Glomerular endothelial cell (primary cell): ENCODE measurements at regions not wholly inside any gene's neighbourhood (a gene's known extent, or its start where the extent isn't known, plus 50 kb on each side); places are given as distances from the start of the nearest gene placed in this dataset.
"Not testable (repeated sequence)": the region's sequence is repeated elsewhere in the genome, so short reads cannot be mapped to it uniquely, and the experiment has no call there.

Experiments used
- DNase-seq: peaks from one replicate; pipeline ENCODE4 v3.0.0-alpha.2; 2011; ENCODE audit warnings: low read depth, low spot score; ENCODE audit errors: extremely low read depth

DNA sequence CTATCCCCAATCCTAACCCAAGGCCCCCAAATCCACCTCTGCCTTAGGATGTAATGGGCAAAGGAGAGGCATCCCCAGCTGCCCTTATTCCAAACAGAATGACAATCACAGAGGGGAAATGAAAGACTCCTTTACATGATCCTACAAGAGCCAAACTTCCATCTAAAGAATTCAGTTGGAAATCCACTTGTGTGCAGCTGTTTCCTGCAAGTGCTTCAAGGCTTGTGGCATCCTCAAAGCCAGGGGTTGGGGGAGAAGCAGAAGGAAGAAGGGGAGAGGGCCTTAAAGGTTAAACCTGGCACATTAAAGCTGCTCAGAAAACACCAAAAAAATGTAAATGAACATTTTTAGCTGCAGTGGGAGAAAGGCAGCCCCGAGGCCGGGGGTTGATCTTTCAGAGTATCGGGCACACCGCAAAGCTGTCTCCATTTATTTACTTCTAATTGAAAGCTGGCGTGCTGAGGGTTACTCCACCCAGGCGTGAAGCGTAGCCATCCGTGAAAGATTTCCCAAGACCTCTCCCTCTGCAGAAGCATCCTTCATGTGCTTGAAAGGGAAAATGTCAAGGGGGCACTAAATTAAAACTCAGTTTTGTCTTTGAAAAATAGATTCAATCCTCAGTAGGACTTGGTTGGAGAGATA, 217.8 kb downstream of the SHQ1 start:
- DNase-seq, result no peak

DNA sequence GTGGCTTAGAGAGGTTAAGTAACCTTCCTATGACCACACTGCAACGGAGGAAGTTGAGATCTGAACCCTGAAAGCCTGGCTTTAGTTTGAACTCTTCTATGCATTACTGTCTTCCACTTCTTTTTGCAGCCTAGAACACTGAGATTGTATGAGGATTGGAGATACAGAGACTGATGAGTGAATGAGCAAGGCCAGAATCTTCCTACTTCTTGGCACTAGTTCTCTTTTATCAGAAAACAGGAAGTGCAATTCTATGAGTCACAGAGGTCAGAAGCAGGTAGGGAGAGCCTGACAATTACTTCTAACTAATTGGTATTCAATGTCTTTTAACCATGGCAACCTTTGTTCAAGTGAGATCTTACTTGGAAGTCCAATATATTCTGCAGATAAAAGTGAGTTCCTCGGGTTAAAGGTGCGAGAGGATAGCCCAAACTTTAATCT, 219.0 kb downstream of the SHQ1 start:
- no peak for DNase-seq

GRCh38 chr3:72628065-72628464, 220.2 kb downstream of the SHQ1 start:
- no peak for DNase-seq

DNA sequence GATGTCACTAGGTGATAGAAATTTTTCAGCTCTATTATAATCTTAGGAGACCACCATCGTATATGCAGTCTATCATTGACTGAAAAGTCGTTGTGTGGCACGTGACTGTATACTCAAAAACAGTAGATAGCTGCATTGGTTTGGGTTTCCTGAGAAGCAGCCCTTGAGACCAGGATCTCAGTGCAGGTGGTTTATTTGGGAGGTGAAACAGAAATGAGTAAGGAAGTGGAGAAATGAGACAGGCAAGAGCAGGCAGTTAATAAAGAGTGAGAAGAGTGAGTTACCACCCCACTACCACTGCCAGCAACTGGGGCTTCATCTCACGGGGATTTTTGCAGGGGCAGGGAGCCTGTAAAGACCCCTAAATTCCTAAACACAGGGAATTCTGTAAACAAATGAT, 221.0 kb downstream of the SHQ1 start:
- no peak for DNase-seq

GRCh38 chr3:72625602-72626337, 222.5 kb downstream of the SHQ1 start:
- DNase-seq, result no peak

- DNase-seq, result no peak
These were observed 223.6 kb downstream of the SHQ1 start for GRCh38 chr3:72624656-72625055.

DNA sequence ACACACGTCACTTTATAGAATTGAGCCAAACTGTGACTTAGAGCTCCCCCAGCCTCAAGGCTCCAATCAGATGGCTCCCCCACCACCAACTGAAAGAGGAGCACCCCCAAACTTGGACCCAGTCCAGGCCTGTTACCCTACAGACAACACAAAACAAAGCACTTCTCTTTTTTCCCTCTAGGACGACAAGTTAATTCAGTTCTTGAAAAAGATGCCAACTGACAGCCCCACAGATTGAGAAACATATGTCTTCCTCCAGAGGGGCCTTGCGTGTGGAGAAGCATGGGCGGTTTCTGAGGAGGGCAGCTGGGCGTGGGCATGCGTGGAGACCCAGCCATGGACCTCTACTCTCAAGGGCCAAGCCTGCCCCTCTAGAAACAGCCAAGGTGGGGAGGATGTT, 229.5 kb downstream of the SHQ1 start:
- DNase-seq, result no peak

GRCh38 chr3:72617424-72618024, 230.7 kb downstream of the SHQ1 start:
- DNase-seq, result no peak

- no peak for DNase-seq
These were observed 232.5 kb downstream of the SHQ1 start for GRCh38 chr3:72615776-72616175.

GRCh38 chr3:72615182-72615581, 233.1 kb downstream of the SHQ1 start:
- no peak for DNase-seq

GRCh38 chr3:72614394-72615074, 233.7 kb downstream of the SHQ1 start:
- no peak for DNase-seq

DNA sequence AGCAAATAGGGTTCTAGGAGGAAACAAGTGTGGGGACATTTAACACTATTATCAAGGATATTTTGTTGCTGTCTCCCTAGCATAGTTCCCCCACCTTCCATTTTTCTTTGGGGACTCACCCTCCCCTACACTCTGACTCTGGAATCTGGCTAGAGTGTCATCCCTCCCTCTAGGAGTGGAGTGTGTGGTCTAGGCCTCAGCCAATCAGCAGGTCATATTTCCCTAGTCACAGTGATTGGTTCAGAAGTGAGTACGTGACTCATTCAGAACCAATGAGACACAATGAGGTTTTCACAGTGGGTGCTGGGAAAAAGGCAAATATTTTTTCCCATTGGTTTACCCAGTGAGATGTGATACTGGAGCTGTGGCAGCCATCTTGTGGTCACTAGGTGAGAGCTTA, 234.4 kb downstream of the SHQ1 start:
- no peak for DNase-seq

- not testable (repeated sequence) for DNase-seq
These were observed 239.1 kb downstream of the SHQ1 start for GRCh38 chr3:72609114-72609513.

- no peak for DNase-seq
These were observed 242.0 kb downstream of the SHQ1 start for GRCh38 chr3:72606005-72606800.

- no peak for DNase-seq
These were observed 243.9 kb downstream of the SHQ1 start for GRCh38 chr3:72604328-72604727.

DNA sequence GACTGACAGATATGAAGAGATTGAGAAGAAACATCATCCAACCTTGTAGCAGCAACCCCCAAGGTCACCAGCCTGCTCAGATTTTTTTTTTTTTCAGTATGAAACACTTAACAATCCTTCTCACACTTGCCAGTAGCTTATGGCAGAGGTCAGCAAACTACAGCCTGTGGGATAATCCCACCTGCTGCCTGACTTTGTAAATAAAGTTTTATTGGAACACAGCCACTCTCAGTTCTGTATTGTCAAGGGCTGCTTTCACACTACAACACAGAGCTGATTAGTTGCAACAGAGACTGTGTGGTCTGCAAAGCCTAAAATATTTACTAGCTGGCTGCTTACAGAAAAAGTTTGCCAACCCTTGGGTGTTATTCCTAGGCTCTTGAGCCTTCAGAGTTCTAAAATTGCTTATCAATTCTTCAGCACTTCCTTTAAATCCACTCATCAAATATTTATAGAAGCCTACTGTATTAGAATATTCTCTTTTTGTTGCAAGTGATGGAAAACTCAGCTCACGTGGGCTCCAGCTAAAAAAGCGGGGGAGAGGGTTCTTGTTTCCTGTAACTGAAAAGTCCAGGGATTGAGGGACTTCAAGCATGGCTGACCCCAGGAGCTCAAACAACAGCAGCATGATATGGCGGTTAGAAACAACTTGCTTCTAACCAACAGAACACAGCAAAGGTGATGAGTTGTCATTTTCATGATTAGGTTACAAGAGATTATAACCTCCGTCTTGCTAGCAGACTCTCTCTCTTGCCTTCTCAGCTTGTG, 246.1 kb downstream of the SHQ1 start:
- no peak for DNase-seq

DNA sequence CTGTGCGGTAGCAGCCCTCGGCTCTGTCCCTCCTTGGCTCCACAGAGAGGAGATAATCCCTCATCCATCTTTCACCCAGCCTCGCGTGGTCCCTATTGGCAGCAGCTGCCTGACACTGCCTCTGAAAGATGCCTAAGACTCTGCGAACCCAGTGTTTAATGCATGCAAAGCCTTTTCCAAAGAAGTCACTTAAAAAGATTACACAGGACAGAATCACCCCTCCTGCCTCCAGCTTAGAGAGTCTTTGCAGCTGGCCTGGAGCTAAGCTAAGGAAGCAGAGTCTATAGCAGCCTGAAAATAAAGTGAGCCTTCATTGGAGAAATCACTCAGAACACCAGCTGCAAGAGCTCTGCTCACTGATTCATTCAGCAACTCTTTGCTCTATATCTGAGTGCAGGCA, 247.2 kb downstream of the SHQ1 start:
- DNase-seq, result no peak

DNA sequence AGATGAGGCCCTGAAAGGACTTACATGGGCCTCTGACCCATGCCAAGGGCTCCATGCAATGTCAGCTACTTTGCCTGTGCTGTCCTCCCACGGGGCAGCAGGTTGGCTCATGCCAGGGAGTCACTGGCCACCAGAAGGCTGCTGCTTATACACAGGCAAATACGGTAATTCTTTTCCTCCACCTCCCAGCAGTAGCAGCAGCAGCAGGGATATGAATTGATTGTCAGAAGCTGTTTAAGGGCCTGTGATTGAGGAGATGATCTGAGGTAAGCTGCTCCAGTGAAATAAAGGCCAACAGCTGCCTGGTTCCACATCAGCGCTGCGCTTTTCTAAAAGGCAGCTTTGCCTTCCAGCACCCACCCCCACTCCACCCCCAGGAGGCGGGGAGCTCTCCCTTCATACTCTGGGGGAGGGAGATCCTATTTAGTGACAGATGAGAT, 250.5 kb downstream of the SHQ1 start:
- no peak for DNase-seq

DNA sequence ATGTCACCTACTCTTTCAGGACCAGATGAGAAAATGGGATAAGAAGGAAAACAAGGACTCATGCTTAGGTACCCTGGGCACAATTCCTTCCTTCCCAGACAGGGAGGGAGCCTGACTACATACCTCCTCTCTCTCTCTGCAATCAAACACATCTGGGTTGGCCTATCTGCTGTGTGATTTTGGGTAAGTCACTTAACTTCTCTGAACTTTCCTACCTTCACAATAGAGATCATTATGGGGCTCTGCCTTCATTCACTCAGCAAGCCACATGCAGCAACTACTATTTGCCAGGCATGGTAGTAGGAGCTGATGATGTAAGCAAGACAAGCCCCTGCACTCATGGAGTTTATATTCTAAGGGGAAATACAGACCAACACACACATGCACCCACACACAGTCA, 251.2 kb downstream of the SHQ1 start:
- DNase-seq, result no peak
